K562 (cell line): ENCODE measurements at regions not wholly inside any gene's neighbourhood (a gene's known extent, or its start where the extent isn't known, plus 50 kb on each side); places are given as distances from the start of the nearest gene placed in this dataset.

Experiments used
- ATAC-seq: fragments of 200-7000 bp; cut with Tn5 transposase; 3 replicates; pipeline ENCODE4 v1.9.1; 2020; ENCODE audit warnings: moderate library complexity
- BruUV-seq: library from RNA; stranded (reverse); fragments of 400-500 nt; replicated peaks from 2 replicates; lab custom pipeline; 2021; lab: Mats Ljungman, UMichigan
- CTCF ChIA-PET: fragments of 300-600 bp; formaldehyde crosslinking; extraction: SDS; loops from one replicate; lab custom pipeline; 2021; ENCODE audit warnings: low intra/inter-chr PET ratio; lab: Yijun Ruan, JAX
- POLR2A ChIA-PET: fragments of 300-600, 350-650 bp; sonication (Branson Sonifier 250); formaldehyde crosslinking; extraction: SDS; loops from one replicate; lab custom pipeline; 2021; ENCODE audit warnings: antibody characterized with exemption, inconsistent platforms; lab: Yijun Ruan, JAX
- DNase-seq, 4 experiments: peaks; one replicate each; pipeline versions ENCODE4 v3.0.0 to v3.0.0-alpha.2; 2011 to 2018; ENCODE audit warnings: low spot score in 3 of 4, mixed read lengths in 3 of 4; ENCODE audit errors: extremely low read depth in 1 of 4
- FAIRE-seq: peaks from 2 replicates; lab custom pipeline; 2011; peaks lifted over from hg19 to GRCh38; lab: Jason Lieb, UNC
- H2AFZ ChIP-seq: 2 replicates; pipeline ENCODE4 v1.6.0; 2011; ENCODE audit warnings: low read depth, low read length, control low read depth, inconsistent platforms
- H3K27ac ChIP-seq: fragments of 200-600 bp; 3 replicates; pipeline ENCODE4 v1.8.0; 2011; ENCODE audit warnings: low read depth, mild to moderate bottlenecking, control low read depth, inconsistent platforms, low read length, moderate library complexity, mixed read lengths; ENCODE audit errors: extremely low read depth
- H3K27me3 ChIP-seq, 2 experiments: fragments of 300-600 bp in 1 of 2; 2 replicates in 1 of 2; 3 replicates in 1 of 2; pipeline versions ENCODE4 v1.6.0 to v1.8.0; 2011; ENCODE audit warnings: inconsistent platforms in 2 of 2, low read length in 2 of 2, mild to moderate bottlenecking in 1 of 2, mixed read lengths in 1 of 2, moderate library complexity in 1 of 2; ENCODE audit not compliant: control insufficient read depth in 2 of 2, insufficient read depth in 2 of 2
- H3K36me3 ChIP-seq: fragments of 300-600 bp; 3 replicates; pipeline ENCODE4 v1.8.0; 2011; ENCODE audit warnings: mild to moderate bottlenecking, low read length, inconsistent platforms; ENCODE audit not compliant: control insufficient read depth, insufficient read depth
- H3K4me1 ChIP-seq, 2 experiments: fragments of 200-600 bp in 1 of 2; replicated peaks in 1 of 2; 2 replicates in 1 of 2; 3 replicates in 1 of 2; pipeline versions ENCODE4 v1.5.1 to v1.8.0; 2011; ENCODE audit warnings: inconsistent platforms in 2 of 2, low read length in 2 of 2, mild to moderate bottlenecking in 1 of 2, mixed read lengths in 1 of 2, moderate library complexity in 1 of 2; ENCODE audit not compliant: control insufficient read depth in 2 of 2, insufficient read depth in 2 of 2
- H3K4me2 ChIP-seq: 2 replicates; pipeline ENCODE4 v1.6.1; 2011; ENCODE audit warnings: low read length, control low read depth, inconsistent platforms, mixed read lengths; ENCODE audit not compliant: insufficient read depth
- H3K4me3 ChIP-seq: fragments of 200-600 bp; sonication (generic), shearing (Covaris generic); 2 replicates; pipeline ENCODE4 v1.5.1; 2016; ENCODE audit warnings: control low read depth, inconsistent platforms
- H3K79me2 ChIP-seq: fragments of 200-600 bp; 3 replicates; pipeline ENCODE4 v1.8.0; 2011; ENCODE audit warnings: low read length, inconsistent platforms; ENCODE audit not compliant: control insufficient read depth, insufficient read depth
- H3K9ac ChIP-seq, 2 experiments: 2 replicates each; pipeline versions ENCODE4 v1.6.0 to v1.6.1; 2011; ENCODE audit warnings: low read depth in 2 of 2, low read length in 2 of 2, control low read depth in 1 of 2, inconsistent platforms in 1 of 2, mild to moderate bottlenecking in 1 of 2, mixed read lengths in 1 of 2; ENCODE audit not compliant: insufficient read depth in 1 of 2
- H3K9me1 ChIP-seq: one replicate; pipeline ENCODE4 v1.6.0; 2011; ENCODE audit warnings: inconsistent platforms, mild to moderate bottlenecking, low read length, moderate library complexity; ENCODE audit not compliant: control insufficient read depth, insufficient read depth
- H3K9me3 ChIP-seq: replicated peaks from 2 replicates; pipeline ENCODE4 v1.5.1; 2011; ENCODE audit warnings: low read depth, low read length, inconsistent platforms; ENCODE audit not compliant: control insufficient read depth, insufficient read depth
- H4K20me1 ChIP-seq: replicated peaks from 2 replicates; pipeline ENCODE4 v1.6.1; 2011; ENCODE audit warnings: low read length, inconsistent platforms, mixed read lengths; ENCODE audit not compliant: control insufficient read depth, insufficient read depth
- CCNT2 ChIP-seq: IDR thresholded peaks from 2 replicates; pipeline ENCODE4 v1.6.1; 2011; ENCODE audit warnings: borderline replicate concordance, low read depth, mild to moderate bottlenecking, moderate library complexity, mixed read lengths, low read length; ENCODE audit not compliant: insufficient read length; ENCODE audit errors: extremely low read depth
- CREBBP ChIP-seq: IDR thresholded peaks from one replicate; pipeline ENCODE4 v1.6.1; 2012; ENCODE audit warnings: low read depth, mild to moderate bottlenecking, control low read depth, inconsistent platforms, low read length
- MLLT1 ChIP-seq, 2 experiments: fragments of 450-650 bp; IDR thresholded peaks; 2 replicates each; pipeline ENCODE4 v1.6.1; 2016
- MXI1 ChIP-seq: IDR thresholded peaks from 2 replicates; pipeline ENCODE4 v1.6.1; 2011; ENCODE audit warnings: low read depth, mild to moderate bottlenecking, improper control_type of control experiment, low read length
- NEUROD1 ChIP-seq: fragments of 150-350 bp; IDR thresholded peaks from 2 replicates; pipeline ENCODE4 v1.6.1; 2014; ENCODE audit warnings: borderline replicate concordance, low read length, low read depth; ENCODE audit not compliant: partially characterized antibody
- PREB ChIP-seq: sonication (generic); formaldehyde crosslinking; IDR thresholded peaks from 2 replicates; pipeline ENCODE4 v1.8.1; 2023; ENCODE audit warnings: mild to moderate bottlenecking, missing genetic modification reagents
- PRPF4 ChIP-seq: fragments of 200-400 bp; formaldehyde crosslinking; IDR thresholded peaks from one replicate; pipeline ENCODE4 v1.6.1; 2017; ENCODE audit warnings: low read length, low read depth, mild to moderate bottlenecking; ENCODE audit not compliant: insufficient read depth, poor library complexity, severe bottlenecking
- SRSF7 ChIP-seq: fragments of 200-400 bp; formaldehyde crosslinking; optimal IDR thresholded peaks from 2 replicates; pipeline ENCODE3; 2017; ENCODE audit warnings: mild to moderate bottlenecking, low read depth, low read length
- ZBTB7A ChIP-seq: IDR thresholded peaks from 2 replicates; pipeline ENCODE4 v1.6.1; 2011; ENCODE audit warnings: low read depth, mild to moderate bottlenecking, low read length, moderate library complexity, borderline replicate concordance; ENCODE audit not compliant: control insufficient read depth
- ZBTB9 ChIP-seq: fragments of 450-650 bp; formaldehyde crosslinking; IDR thresholded peaks from 2 replicates; pipeline ENCODE4 v1.4.0; 2020; ENCODE audit warnings: mild to moderate bottlenecking, moderate library complexity
- ZFPM2 ChIP-seq: fragments of 250-450 bp; sonication (Bioruptor Pico); IDR thresholded peaks from 2 replicates; pipeline ENCODE4 v1.5.1; 2022; ENCODE audit warnings: mild to moderate bottlenecking
- ZNF253 ChIP-seq: fragments of 250-450 bp; sonication (Bioruptor Pico); conservative IDR thresholded peaks from 2 replicates; pipeline ENCODE4 v1.6.1; 2021; ENCODE audit warnings: mild to moderate bottlenecking
- ZNF584 ChIP-seq: fragments of 200-800 bp; sonication (Bioruptor generic); IDR thresholded peaks from 2 replicates; pipeline ENCODE4 v1.6.1; 2016; ENCODE audit warnings: low read depth, mild to moderate bottlenecking, missing genetic modification characterization, missing compliant biosample characterization
- WGBS: fragments of 100-300 bp; shearing (Covaris generic); methylation state at CpG from one replicate; pipeline ENCODE4 v1.1.6; 2016; ENCODE audit warnings: low coverage, mixed read lengths; ENCODE audit not compliant: insufficient coverage; ENCODE audit errors: missing lambda C conversion rate; 5-methylcytosine and 5-hydroxymethylcytosine counted together
- in situ Hi-C: fragments of 300-500 bp; cut with MboI; formaldehyde crosslinking; loops from 4 replicates; pipeline ENCODE4 v1.15.0; 2018; ENCODE audit warnings: inconsistent platforms, mixed read lengths
- intact Hi-C: fragments of 100-400 bp; cut with micrococcal nuclease; formaldehyde crosslinking; loops from 2 replicates; pipeline ENCODE4 v1.14.2; 2022

GRCh38 chr10:125599194-125599593 lies 83.8 kb downstream of the TEX36 start:
- ChIA-PET CTCF (no interaction called here), POLR2A (no interaction called here)
- Histone ChIP-seq H3K27ac (no peak overlapping the region), H3K4me3 (no peak overlapping the region), H3K9me1 (no peaks in the 10 kb centered on the region), H4K20me1 (no peaks in the 10 kb centered on the region), H3K4me1 (no peaks in the 10 kb centered on the region), H3K9me3 (peaks cover 2% of the 10 kb centered on the region; the same call in 1 of the 2 replicates), H3K27me3 (no peaks in the 10 kb centered on the region; a peak in 1 of 5 replicates), H3K9ac (no peak overlapping the region), H3K36me3 (no peaks in the 10 kb centered on the region), H3K79me2 (no peaks in the 10 kb centered on the region), H2AFZ (no peak overlapping the region), H3K4me2 (no peak overlapping the region)
- 0% methylated on average over 4 of the region's 4 CpGs for WGBS
- BruUV-seq = no TSS peak
- DNase-seq (no peak), FAIRE-seq (no peak), ATAC-seq (no peak)
- intact Hi-C loops = no loop called here
- in situ Hi-C loops = no loop called here
- TF ChIP-seq SRSF7 (no peak), PREB (CRISPR knock-in tag) (no peak), MLLT1 (IDR thresholded peaks at IDR 0.05) (no peak), ZNF253 (no peak), ZFPM2 (no peak), ZBTB9 (CRISPR knock-in tag) (no peak), ZNF584 (CRISPR knock-in tag) (no peak), CCNT2 (no peak), CREBBP (no peak), ZBTB7A (no peak), PRPF4 (no peak), MXI1 (no peak), NEUROD1 (no peak)
